GM12872 (cell line): ENCODE measurements at regions not wholly inside any gene's neighbourhood (a gene's known extent, or its start where the extent isn't known, plus 50 kb on each side); places are given as distances from the start of the nearest gene placed in this dataset.

Experiments
- CTCF ChIP-seq: IDR thresholded peaks from 3 replicates; pipeline ENCODE4 v1.5.1; 2011; ENCODE audit warnings: low read depth, mild to moderate bottlenecking, low read length, moderate library complexity; ENCODE audit not compliant: insufficient read depth

GRCh38 chr10:111459967-111460366 lies 383.1 kb downstream of the ADRA2A start:
- TF ChIP-seq CTCF, result no peak

- TF ChIP-seq CTCF, result no peak
Observed at GRCh38 chr10:111472445-111472844, 395.6 kb downstream of the ADRA2A start.

- TF ChIP-seq CTCF, result no peak
Observed at GRCh38 chr10:111473361-111473760, 396.5 kb downstream of the ADRA2A start.

GRCh38 chr10:111474786-111475185 lies 398.0 kb downstream of the ADRA2A start:
- TF ChIP-seq CTCF, result no peak

- no peak for TF ChIP-seq CTCF
Observed at GRCh38 chr10:111475720-111476119, 398.9 kb downstream of the ADRA2A start.

GRCh38 chr10:111478651-111479050 lies 401.8 kb downstream of the ADRA2A start:
- no peak for TF ChIP-seq CTCF

GRCh38 chr10:111479966-111480365 lies 403.1 kb downstream of the ADRA2A start:
- TF ChIP-seq CTCF, result no peak

GRCh38 chr10:111481261-111481826 lies 404.5 kb downstream of the ADRA2A start:
- no peak for TF ChIP-seq CTCF
